Activated CD4-positive, alpha-beta T cell treated with anti-CD3 and anti-CD28 coated beads, Interleukin-2, amount 10 ng/mL, durations not matched to agents 24 days and 14 days (primary cell): ENCODE measurements at regions not wholly inside any gene's neighbourhood (a gene's known extent, or its start where the extent isn't known, plus 50 kb on each side); places are given as distances from the start of the nearest gene placed in this dataset.

Experiments used
- DNase-seq: peaks from one replicate; pipeline ENCODE4 v3.0.0; 2022
- H3K27ac Mint-ChIP-seq: one replicate; pipeline ENCODE4 v1.8.0; 2022; ENCODE audit warnings: mild to moderate bottlenecking, mixed read lengths
- H3K27me3 Mint-ChIP-seq: one replicate; pipeline ENCODE4 v1.8.0; 2022; ENCODE audit warnings: mixed read lengths
- H3K36me3 Mint-ChIP-seq: one replicate; pipeline ENCODE4 v1.8.0; 2022; ENCODE audit warnings: low read depth, mild to moderate bottlenecking, mixed read lengths
- H3K4me1 Mint-ChIP-seq: one replicate; pipeline ENCODE4 v1.8.0; 2021; ENCODE audit warnings: mixed read lengths
- H3K4me3 Mint-ChIP-seq: one replicate; pipeline ENCODE4 v1.8.0; 2022; ENCODE audit warnings: mild to moderate bottlenecking, moderate library complexity, mixed read lengths
- H3K9me3 Mint-ChIP-seq: one replicate; pipeline ENCODE4 v1.8.0; 2021; ENCODE audit warnings: mixed read lengths
- intact Hi-C: fragments of 100-400 bp; cut with micrococcal nuclease; formaldehyde crosslinking; loops from one replicate; pipeline ENCODE4 v1.15.1; 2023

DNA sequence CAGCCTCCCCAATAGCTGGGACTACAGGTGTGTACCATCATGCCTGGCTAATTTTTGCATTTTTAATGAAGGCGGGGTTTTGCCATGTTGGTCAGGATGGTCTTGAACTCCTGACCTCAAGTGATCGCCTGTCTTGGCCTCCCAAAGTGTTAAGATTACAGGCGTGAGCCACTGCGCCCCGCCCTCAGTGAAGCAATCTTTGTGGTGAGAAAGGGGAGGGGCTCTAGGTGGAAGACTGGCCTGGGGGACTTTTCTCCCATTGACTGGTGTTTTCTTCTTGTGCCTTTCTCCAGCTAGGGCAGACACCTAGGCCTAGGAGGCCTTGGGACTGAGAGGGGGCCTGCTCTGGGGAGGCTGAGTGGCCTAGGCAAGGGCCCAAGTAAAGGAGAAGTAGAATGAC lies 84.1 kb downstream of the DNAAF9 start:
- Mint-ChIP-seq H3K36me3 (no peaks in the 10 kb centered on the region), H3K9me3 (no peaks in the 10 kb centered on the region), H3K27ac (no peak overlapping the region), H3K27me3 (no peaks in the 10 kb centered on the region), H3K4me3 (no peak overlapping the region), H3K4me1 (peaks cover 4% of the 10 kb centered on the region)
- no peak for DNase-seq
- intact Hi-C loops: no loop called here

DNA sequence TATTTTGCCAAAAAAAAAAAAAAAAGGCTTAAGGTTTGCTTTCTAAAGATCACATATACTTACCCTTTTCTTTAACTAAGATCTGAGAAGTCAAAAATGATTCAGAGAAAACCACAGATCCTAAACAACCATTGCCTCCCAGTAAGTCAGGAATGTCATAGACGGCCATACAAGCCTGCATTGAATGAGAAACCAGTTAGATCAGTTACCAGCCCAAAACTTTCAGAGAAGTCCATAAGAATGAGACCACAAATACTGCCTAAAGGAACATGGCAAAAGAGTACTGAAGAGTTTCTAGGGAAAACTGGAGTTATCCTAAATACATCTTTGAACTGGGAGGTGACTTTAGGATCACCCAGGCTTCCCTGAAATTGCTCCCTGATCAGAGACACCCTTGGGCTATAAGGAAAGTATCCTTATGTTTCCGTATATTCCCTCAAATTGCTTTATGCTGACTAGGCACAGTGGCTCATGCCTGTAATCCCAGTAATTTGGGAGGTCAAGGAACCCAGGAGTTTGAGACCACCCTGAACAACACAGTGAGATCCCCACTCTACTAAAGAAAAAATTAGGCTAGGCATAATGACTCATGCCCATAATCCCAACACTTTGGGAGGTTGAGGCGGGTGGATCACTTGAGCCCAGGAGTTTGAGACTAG lies 79.4 kb upstream of the SLC4A11 start:
- H3K27me3 Mint-ChIP-seq: no peaks in the 10 kb centered on the region
- no peaks in the 10 kb centered on the region for H3K36me3 Mint-ChIP-seq
- intact Hi-C loops: loop anchor here (5.0 kb wide), 1 partner anchor 266 kb away; no protein-coding TSS in a partner anchor
- no peaks in the 10 kb centered on the region for H3K9me3 Mint-ChIP-seq
- H3K4me1 Mint-ChIP-seq: no peaks in the 10 kb centered on the region
- H3K27ac Mint-ChIP-seq: no peak overlapping the region
- no peak for DNase-seq
- H3K4me3 Mint-ChIP-seq: no peak overlapping the region

DNA sequence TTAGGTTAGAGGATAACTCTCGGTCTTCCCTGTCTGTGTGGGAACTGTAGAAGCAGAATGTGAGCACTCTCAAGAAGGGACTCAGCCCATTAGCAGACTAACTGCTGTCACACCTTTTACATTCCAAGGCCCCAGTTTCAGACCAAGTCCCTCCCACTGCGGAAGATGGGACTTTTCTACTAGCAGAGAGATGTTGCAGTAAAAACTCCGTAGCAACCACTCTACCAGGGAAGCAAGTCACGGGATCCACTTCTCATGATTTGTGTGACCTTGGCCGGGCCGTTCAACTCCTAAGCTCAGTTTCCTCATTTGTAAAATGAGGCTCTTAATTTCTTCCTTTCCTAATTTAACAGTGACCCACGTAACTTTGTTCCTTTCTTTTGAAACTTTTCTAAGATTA lies 77.1 kb upstream of the SLC4A11 start:
- intact Hi-C loops: loop anchor here (1.0 to 5.0 kb wide), 3 partner anchors 98 to 264 kb away; no protein-coding TSS in a partner anchor
- H3K4me3 Mint-ChIP-seq: no peak overlapping the region
- H3K9me3 Mint-ChIP-seq: no peaks in the 10 kb centered on the region
- H3K27ac Mint-ChIP-seq: no peak overlapping the region
- no peaks in the 10 kb centered on the region for H3K4me1 Mint-ChIP-seq
- H3K36me3 Mint-ChIP-seq: no peaks in the 10 kb centered on the region
- DNase-seq: no peak
- H3K27me3 Mint-ChIP-seq: no peaks in the 10 kb centered on the region

DNA sequence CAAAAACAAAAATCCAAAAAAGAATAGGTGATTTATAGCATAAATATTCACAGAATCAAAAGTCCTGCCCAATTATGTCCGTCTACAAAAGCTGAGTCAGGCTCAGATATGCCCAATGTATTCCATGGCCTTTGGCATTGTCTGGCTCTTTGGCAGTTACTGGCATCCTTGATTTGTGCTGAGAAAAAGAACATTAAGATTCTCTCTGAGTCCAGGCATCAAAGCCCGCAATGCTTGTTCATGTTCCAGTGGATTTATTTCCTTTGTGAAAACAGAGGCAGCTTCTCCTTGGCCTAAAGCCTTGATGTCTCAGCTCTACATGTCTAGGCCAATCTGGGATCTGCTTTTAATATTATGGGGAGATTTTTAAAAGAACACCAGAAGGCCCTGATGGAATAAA lies 76.1 kb upstream of the SLC4A11 start:
- H3K4me3 Mint-ChIP-seq: no peak overlapping the region
- no peaks in the 10 kb centered on the region for H3K9me3 Mint-ChIP-seq
- H3K27me3 Mint-ChIP-seq: no peaks in the 10 kb centered on the region
- H3K36me3 Mint-ChIP-seq: no peaks in the 10 kb centered on the region
- no peak for DNase-seq
- no peak overlapping the region for H3K27ac Mint-ChIP-seq
- intact Hi-C loops: loop anchor here (5.0 kb wide), 1 partner anchor 263 kb away; no protein-coding TSS in a partner anchor
- no peaks in the 10 kb centered on the region for H3K4me1 Mint-ChIP-seq

DNA sequence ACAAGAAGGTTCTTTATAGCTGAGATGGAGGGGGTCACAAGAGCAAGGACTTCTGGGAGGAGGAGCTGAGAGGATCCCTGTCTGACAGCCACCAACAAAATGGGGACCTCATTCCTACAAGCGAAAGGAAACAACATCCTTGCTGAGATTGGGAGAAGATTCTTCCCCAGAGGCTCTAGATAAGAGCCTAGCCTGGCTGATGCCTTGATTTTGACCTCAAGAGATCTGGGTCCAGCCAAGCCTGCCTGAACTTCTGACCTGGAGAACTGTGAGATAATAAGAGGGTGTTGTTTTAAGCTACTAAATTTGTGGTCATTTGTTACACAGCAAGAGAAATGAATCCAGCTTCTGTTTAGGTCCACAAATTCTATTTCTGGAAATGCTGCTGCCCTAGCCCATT lies 75.4 kb upstream of the SLC4A11 start:
- no peaks in the 10 kb centered on the region for H3K36me3 Mint-ChIP-seq
- no peaks in the 10 kb centered on the region for H3K27me3 Mint-ChIP-seq
- DNase-seq: no peak
- no peak overlapping the region for H3K4me3 Mint-ChIP-seq
- no peaks in the 10 kb centered on the region for H3K9me3 Mint-ChIP-seq
- intact Hi-C loops: no loop called here
- no peaks in the 10 kb centered on the region for H3K4me1 Mint-ChIP-seq
- H3K27ac Mint-ChIP-seq: no peak overlapping the region

DNA sequence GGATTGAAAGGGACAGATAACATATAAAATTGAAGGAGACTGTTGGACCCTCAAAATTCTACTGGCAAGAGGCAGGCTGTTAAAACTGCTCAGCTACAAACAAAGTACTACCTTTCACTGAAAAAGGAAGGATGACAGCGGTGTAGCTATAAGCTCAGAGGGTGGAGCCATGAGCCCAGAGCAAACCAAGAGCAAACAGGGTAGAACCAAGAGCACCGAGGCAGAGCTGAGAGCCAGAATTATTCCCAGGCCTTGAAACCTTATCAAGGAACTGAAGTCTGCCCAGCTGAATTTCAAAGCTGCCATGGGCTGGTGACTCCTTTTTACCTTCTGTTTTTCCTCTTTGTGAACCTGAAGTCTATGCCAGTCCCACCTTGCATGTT lies 74.7 kb upstream of the SLC4A11 start:
- intact Hi-C loops: no loop called here
- H3K4me1 Mint-ChIP-seq: no peaks in the 10 kb centered on the region
- no peak for DNase-seq
- H3K9me3 Mint-ChIP-seq: no peaks in the 10 kb centered on the region
- H3K36me3 Mint-ChIP-seq: no peaks in the 10 kb centered on the region
- no peaks in the 10 kb centered on the region for H3K27me3 Mint-ChIP-seq
- H3K27ac Mint-ChIP-seq: no peak overlapping the region
- no peak overlapping the region for H3K4me3 Mint-ChIP-seq

DNA sequence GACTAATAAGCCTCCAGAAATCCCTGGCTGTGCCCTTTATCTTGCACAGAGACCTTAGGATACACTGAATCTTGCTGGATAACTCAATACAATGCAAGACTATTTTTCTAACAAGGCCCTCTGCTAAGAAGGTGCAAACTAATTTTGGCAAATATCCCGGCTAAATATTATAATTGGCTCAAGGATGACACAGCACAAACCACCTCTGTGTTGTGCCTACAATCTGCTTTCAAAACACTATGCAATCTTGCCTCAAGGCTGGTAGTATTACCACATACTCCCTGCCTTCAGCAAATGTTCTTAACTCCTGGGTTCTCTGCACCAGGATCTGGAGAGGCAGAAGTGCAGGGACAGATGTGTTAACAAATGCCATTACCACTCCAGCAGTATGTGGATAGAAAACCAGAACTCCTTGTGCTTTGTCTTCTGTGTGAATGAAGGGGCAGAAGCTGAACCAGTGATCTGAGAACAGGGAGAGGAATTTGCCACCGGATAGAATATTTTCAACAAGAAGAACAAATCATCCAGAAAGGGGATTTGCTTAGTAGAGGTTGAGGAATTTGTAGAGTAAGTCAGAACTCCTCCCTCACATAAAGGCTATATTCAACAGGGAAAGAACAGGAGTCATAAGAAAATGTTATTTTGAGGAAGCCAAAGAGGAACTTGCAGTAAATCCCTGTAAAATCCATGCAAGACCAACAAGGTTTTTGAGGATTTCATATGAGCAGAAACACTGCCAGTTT lies 74.1 kb upstream of the SLC4A11 start:
- no peak for DNase-seq
- no peaks in the 10 kb centered on the region for H3K27me3 Mint-ChIP-seq
- H3K36me3 Mint-ChIP-seq: no peaks in the 10 kb centered on the region
- no peak overlapping the region for H3K4me3 Mint-ChIP-seq
- no peaks in the 10 kb centered on the region for H3K9me3 Mint-ChIP-seq
- intact Hi-C loops: no loop called here
- no peak overlapping the region for H3K27ac Mint-ChIP-seq
- H3K4me1 Mint-ChIP-seq: no peaks in the 10 kb centered on the region

DNA sequence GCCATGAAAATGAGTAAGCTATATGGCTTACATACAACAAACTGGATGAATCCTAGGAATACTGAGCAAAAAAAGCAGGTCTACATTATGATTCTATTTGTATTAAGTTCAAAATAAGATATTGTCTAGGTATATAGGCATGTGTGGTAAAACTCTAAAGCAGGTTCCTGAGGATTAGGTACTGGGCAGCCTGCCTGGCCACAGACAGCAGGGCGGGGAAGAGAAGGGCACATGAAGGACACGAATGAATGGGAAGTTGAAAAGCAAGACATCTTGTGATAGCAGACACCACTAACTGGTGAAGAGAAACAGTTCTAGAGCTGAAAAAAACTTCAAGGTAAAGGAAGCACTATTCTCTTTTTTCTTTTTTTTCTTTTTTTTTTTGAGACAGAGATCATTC lies 72.6 kb upstream of the SLC4A11 start:
- no peak for DNase-seq
- no peaks in the 10 kb centered on the region for H3K9me3 Mint-ChIP-seq
- no peaks in the 10 kb centered on the region for H3K27me3 Mint-ChIP-seq
- H3K27ac Mint-ChIP-seq: no peak overlapping the region
- intact Hi-C loops: loop anchor here (1.0 kb wide), 1 partner anchor 93 kb away; no protein-coding TSS in a partner anchor
- H3K4me1 Mint-ChIP-seq: no peaks in the 10 kb centered on the region
- peaks cover 3% of the 10 kb centered on the region for H3K36me3 Mint-ChIP-seq
- H3K4me3 Mint-ChIP-seq: no peak overlapping the region

DNA sequence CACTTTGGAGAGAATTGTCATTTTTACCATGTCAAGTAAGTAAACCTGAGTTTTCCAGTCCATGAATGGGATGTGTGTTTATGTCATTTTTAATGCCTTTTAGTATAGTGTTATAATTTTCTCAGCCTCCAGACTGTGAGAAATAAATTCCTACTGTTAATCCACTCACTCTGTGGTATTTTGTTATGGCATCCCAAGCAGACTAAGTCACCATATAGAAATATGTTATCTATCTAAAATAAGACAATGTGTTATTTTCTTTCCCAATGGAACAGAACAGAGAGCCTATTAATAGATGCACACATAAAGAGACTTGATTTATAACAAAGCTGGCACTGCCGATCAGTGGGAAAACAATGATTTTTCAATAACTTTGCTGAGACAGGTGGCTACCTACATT lies 70.2 kb upstream of the SLC4A11 start:
- Mint-ChIP-seq H3K36me3 (peaks cover 4% of the 10 kb centered on the region), H3K27ac (no peak overlapping the region), H3K9me3 (no peaks in the 10 kb centered on the region), H3K4me1 (peaks cover 2% of the 10 kb centered on the region), H3K27me3 (no peaks in the 10 kb centered on the region), H3K4me3 (no peak overlapping the region)
- no peak for DNase-seq
- intact Hi-C loops: no loop called here

- peaks cover 4% of the 10 kb centered on the region for H3K36me3 Mint-ChIP-seq
- H3K27ac Mint-ChIP-seq: no peak overlapping the region
- peaks cover 2% of the 10 kb centered on the region for H3K4me1 Mint-ChIP-seq
- intact Hi-C loops: no loop called here
- no peak overlapping the region for H3K4me3 Mint-ChIP-seq
- no peaks in the 10 kb centered on the region for H3K9me3 Mint-ChIP-seq
- DNase-seq: no peak
- H3K27me3 Mint-ChIP-seq: no peaks in the 10 kb centered on the region
These were observed 68.7 kb upstream of the SLC4A11 start for GRCh38 chr20:3307725-3308124.

DNA sequence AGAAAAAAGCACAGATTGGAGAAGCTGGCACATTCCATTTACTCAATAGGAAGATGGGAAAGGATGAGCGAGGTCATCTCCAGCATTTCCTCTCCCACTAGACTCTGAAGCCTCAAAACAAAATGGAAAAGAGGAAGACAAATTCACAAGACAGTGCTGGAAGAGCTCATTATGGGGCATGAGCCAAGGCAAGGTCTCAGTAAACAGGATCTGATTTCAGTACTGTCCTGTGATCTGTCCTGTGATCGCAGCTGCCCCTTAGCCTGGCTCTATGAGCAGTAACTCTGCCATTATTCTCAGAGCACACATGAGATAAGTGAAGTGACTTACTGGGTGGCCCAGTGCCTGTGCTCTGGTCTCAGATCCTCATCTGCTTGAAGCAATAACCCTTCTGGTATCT lies 68.1 kb upstream of the SLC4A11 start:
- Mint-ChIP-seq H3K9me3 (no peaks in the 10 kb centered on the region), H3K4me3 (no peak overlapping the region), H3K4me1 (peaks cover 2% of the 10 kb centered on the region), H3K27me3 (no peaks in the 10 kb centered on the region), H3K36me3 (peaks cover 4% of the 10 kb centered on the region), H3K27ac (no peak overlapping the region)
- DNase-seq: no peak
- intact Hi-C loops: no loop called here

DNA sequence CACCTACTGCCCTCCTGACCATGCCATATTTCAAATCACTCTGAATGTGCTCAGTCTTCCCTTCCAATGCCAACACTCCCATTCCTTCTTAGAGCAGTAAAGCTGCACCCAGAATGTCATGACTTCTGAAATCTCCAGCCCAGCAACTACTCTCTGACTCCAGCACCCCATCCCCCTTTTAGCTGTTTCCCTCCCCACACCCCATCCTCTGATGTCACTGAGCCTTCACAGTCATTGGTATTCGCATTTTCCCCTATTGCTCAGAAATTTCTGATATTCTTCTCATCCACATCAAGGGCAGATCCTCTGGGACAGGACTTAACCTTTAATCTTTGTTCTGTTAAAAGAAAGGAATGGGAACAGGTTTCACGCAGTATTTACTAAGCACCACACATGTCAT lies 67.1 kb upstream of the SLC4A11 start:
- Mint-ChIP-seq H3K9me3 (no peaks in the 10 kb centered on the region), H3K4me1 (peaks cover 2% of the 10 kb centered on the region), H3K27me3 (no peaks in the 10 kb centered on the region), H3K27ac (no peak overlapping the region), H3K36me3 (peaks cover 4% of the 10 kb centered on the region), H3K4me3 (no peak overlapping the region)
- no peak for DNase-seq
- intact Hi-C loops: no loop called here

DNA sequence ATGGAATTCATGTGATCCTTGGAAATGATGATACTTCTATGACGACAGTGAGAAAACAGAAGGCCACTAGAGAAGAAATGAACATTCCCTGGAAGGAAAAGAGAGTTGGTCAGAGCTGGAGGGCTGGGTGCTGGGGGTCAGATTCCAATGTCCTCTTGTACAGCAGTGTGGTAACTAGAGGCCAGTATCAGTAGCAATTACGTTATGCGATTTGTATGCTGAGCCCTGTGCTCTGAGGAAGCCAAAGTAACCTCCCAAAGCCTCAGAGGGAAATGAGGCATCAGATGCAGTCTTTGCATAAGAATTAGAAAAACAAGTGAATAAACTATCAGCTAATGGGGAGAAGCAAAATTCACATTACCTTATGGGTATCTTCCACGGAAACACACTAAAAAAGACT lies 65.5 kb upstream of the SLC4A11 start:
- intact Hi-C loops: no loop called here
- Mint-ChIP-seq H3K4me1 (peaks cover 2% of the 10 kb centered on the region), H3K4me3 (no peak overlapping the region), H3K27ac (no peak overlapping the region), H3K27me3 (no peaks in the 10 kb centered on the region), H3K36me3 (peaks cover 4% of the 10 kb centered on the region), H3K9me3 (no peaks in the 10 kb centered on the region)
- no peak for DNase-seq

DNA sequence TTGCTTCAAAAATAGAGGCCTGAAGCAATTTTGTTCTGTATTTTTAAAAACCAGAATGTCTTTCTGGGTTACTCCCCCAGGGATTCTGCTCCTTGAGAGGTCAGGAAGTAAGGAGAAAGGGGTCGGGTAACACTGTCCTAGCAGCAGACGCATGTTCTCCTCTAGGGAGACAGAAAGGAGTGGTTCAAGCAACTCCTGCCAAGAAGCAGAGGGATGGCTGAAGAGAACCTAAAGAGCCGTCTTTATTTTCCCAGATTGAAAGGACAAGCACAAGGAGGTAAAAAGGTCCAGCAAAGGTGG lies 58.0 kb upstream of the SLC4A11 start:
- Mint-ChIP-seq H3K36me3 (no peaks in the 10 kb centered on the region), H3K27me3 (no peaks in the 10 kb centered on the region), H3K9me3 (no peaks in the 10 kb centered on the region), H3K27ac (no peak overlapping the region), H3K4me1 (no peaks in the 10 kb centered on the region), H3K4me3 (no peak overlapping the region)
- DNase-seq: no peak
- intact Hi-C loops: no loop called here
